ENCODE measurements at regions not wholly inside any gene's neighbourhood (a gene's known extent, or its start where the extent isn't known, plus 50 kb on each side); places are given as distances from the start of the nearest gene placed in this dataset.
A peak's percentile ranks its signal among the peaks of the same experiment; 100 is the strongest.

DNA sequence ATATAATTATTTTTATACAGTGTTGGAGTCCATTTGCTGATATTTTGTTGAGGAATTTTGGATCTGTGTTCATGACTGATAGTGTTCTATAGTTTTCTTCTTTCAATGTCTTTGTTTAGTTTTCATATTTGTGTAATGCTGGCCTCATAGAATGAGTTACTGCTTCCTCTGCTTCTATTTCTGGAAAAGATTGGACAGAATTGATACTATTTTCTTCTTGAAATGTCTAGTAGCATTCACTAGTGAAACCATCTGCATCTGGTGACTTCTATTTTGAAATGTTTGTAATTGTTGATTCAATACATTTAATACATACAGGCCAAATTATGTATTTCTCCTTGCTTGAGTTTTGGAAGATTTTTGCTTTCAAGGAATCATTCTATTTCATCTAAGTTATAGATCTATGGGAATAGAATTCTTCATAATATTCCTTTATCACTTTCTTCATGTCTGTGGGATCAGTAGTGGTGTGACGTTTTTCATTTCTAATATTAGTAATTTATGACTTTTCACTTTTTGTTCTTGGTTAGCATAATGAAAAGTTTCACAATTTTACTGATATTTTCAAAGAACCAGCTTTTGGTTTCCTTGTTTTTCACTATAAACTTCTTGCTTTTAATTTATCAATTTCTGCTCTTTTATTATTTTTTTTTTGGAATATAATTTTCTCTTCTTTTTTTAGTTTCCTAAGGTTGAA, 509.9 kb upstream of the VRK2 start:
- no peak for DNase-seq

DNA sequence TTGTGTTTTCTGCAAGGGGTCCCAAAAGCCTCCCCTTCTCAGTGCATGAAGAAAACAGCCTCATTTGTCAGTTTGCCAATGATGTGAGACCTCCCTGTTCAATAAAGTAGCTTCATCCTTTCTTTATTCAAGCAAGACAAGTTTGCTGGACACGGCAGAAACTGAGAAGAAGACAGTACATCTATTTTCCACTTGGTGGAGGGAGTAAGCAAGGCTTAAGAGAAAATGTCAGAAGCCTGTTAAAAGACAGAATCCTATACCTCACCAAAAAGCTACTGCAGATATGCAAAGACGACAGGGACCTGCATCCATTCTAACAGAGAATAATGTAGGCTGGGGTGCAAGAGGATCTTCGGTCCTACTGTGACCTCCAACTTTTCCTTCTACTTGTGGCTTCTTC, 506.8 kb upstream of the VRK2 start:
- no peak for DNase-seq

DNA sequence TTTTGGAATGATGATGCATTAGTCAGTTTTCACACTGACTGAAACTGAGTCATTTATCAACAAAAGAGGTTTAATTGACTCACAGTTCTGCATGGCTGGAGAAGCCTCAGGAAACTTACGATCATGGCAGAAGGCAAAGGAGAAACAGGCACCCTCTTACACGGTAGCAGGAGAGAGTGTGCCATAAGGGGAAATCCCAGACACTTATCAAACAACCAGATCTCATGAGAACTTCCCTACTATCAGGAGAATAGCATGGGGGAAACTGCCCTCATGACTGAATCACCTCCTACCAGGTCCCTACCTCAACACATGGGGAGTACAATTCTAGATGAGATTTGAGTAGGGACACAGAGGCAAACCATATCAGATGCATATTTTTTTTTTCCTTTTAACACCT, 504.5 kb upstream of the VRK2 start:
- DNase-seq: no peak

DNA sequence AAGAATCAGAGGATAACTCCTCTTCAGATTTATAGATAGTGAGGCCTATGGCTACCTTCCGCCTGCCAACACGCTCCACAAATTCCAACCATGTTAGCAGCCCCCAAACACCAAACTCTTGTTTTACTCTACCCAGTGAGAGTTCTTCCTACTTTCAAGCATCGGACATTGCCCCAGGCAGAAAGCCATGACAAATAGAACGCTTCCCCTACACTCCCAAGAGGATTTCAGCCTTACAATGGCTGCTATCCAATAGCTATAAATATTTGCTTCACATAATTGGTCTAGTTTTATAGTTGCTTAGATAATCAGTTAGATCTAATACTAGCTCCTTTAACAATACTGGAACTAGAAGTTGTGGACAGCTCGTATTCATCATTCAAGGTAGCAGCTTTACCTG, 503.4 kb upstream of the VRK2 start:
- no peak for DNase-seq

DNA sequence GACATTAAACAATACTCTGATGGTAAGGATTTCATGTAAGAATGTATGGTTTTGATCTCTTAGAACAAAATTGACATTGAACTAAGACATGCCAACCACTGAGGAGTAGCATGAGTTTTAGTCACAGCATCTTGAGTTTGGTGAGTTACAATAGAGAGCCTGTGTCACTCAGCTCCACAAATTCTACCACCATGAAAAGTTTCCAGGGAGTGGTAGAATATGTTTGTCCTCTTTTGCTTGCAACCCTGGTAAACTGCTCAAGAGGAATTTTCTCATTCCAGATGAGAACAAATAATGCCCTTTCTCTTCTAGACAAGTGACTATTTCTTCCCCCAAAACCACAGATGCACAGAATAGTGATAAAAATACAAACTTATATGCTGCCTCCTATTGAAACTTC, 502.0 kb upstream of the VRK2 start:
- no peak for DNase-seq

DNA sequence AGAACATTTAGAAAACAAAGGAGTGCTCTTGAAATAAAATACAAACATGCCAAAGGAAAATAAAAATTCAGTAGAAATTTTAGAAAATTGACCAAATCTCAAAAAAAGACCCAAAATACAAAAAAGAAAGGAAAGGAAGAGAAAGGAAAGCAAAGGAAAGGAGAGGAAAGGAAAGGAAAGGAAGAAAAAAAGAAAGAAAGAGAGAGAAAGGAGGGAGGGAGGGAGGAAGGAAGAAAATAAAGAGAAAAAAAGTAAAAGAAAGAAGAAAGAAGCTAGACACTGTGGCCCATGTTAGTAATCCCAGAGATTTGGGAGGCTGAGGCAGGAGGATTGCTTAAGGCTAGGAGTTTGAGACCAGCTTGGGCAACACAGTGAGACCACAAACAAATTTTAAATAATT, 500.1 kb upstream of the VRK2 start:
- DNase-seq: no peak

DNA sequence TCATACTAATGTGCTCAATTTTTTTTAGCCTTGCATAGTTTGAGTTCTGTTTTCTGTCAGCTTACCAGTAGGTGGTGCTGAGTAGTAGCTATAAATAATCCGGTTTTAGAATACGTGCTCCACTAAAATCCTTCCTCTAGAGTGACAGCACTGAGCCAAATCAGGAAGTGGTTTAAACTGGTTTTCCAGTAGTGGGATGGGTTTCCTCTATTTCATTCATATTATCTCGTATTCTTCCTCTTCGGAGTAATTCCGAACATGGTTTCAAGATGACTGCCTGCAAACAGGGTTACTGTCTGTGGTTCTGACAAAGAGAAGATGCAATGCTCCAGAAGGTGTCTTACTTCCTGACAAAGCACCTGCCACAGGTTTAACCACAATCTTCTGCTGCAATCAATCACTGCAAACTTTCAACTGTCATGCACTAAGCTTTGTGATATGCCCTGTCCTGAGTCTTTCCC, 496.9 kb upstream of the VRK2 start:
- DNase-seq: no peak

DNA sequence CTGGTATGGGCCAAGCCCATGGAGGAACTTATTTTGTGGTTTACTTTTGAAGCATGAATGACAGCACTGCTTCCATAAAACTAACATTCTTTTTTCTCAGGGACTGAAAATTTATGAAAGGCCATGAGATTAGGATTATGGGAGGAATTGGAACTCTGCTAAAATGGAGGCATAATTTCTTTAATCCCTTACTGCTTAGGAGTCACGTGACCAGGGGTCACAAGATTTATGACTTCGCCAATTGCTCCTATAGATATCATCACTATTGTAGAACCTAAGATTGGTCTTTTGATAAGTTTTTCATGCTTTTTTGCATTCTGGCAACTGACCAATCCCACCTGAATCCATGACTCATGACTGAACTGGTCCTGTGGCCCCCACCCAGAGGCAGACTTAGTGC, 495.7 kb upstream of the VRK2 start:
- no peak for DNase-seq

DNA sequence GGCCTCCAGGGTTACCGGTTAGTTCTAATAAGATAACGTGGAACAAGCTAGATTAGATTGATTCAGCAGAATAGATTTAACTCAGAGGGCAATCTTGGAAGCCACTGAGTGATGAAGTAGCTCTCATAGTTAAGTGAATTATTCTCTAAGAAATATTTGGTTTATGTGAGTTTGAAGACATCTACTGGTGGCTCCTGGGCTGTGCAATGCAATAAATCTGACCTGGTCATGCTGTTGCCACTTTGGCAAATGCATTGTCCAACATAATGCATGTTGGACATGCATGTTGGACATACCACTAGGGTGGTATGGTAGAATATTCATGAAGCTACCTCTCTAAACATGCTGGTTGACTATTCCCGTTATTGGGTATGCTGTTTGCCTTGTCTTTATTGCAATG, 493.7 kb upstream of the VRK2 start:
- DNase-seq: no peak

DNA sequence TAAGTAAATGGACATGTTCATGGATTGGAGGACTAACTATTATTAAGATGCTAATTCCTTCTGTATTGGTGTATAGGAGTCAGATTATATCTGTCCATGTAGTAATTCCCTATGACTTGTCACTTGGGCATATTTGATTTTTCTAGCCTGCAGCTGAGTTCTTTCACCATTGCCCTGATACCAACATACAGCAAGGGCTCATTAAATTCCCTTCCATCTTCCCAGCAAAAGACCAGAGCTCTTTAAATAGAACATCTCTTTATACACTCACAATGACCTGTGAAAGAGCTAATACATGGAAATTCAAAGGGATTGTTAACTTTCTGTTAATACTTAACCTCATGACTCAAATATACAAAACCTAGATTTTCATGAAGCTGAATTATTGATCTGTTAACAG, 492.3 kb upstream of the VRK2 start:
- DNase-seq: no peak

DNA sequence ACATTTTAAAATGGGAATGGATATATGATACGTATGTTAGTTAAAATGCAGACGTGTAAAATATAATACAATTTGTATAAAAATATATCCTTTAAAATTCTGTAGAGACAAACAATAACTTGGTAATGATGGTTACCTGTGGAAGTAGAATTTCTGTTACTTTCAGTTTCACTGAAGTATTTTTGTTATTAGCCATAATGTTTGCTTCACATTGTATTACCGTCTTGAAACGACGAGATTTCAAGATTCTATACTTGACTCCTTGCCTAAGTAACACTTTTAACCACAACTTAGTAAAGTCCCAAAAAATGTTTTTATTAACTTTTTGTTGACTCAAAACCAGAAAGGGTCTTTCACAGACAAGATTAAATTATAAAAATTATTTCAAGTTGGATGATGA, 488.3 kb upstream of the VRK2 start:
- DNase-seq: no peak

DNA sequence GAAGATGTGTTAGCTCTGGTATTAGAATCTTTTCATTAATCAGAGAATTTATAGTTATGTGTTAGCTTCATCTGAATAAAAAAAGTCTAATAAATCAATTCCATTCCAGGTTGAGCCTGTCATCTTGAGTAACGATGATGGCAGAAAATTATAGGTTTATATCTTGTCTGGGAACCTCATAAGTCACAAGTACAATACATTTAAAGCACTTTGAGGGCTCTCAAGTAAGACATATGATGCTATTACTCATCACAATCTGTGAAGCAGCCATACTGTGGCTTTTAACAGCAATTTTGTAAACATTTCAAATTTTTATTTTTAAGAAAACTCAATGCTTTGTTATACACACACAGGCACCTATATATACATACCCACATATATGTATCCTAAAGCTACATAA, 484.1 kb upstream of the VRK2 start:
- DNase-seq: peak; percentile 42

DNA sequence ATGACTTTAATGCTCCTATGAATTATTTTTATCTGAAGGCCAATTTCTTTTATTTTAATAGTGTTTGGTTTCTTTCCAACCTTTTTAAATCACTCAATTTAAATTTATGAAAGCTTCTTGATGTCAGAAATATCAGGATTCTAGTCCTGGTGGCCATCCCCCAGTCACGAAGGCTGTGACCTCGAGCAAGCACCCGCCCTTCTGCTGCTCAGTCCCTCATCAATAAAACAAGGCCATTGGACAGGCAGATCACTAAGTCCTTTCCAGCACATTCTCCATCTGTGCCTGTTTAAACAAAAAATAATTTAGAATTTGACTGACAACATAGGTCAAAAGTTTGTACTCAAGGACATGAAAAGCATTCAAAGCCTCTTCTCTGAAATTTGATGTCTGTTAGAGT, 483.6 kb upstream of the VRK2 start:
- DNase-seq: no peak

DNA sequence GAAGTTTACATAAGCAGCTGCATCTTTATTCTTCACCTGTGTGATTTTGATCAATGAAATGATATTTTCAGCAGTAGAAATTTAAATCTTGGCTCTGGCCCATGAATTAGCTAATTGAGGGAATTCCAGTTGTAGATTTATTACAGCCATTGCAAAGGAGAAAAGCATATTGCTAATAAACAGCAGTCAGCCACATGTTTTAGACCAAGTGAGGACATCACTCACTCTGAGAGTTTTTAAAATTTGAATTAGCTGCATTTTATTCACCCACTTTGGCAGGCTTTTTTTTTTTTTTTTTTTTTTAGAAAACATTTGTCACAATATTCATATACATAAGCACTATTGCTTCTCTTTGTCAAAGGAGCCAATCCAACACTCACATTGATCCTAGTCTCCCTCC, 479.4 kb upstream of the VRK2 start:
- DNase-seq: no peak

DNA sequence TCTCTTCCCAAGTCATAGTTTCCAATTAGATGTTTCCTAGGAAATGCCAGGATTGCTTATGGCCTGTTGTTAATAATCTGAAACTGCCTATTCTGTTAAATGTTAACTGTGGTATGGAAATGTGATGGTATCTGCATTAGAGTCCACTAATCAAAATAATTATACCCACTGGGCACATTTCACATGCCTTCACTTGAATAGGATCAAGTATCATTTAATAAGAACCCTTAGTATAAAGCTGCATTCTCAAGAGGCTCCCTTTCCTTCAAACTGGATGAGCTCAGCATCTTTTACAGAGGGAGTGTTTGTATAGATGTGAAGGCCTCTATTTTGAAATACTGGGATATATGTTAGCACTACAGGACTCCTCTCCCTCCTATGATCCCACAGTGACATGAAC, 477.2 kb upstream of the VRK2 start:
- no peak for DNase-seq

DNA sequence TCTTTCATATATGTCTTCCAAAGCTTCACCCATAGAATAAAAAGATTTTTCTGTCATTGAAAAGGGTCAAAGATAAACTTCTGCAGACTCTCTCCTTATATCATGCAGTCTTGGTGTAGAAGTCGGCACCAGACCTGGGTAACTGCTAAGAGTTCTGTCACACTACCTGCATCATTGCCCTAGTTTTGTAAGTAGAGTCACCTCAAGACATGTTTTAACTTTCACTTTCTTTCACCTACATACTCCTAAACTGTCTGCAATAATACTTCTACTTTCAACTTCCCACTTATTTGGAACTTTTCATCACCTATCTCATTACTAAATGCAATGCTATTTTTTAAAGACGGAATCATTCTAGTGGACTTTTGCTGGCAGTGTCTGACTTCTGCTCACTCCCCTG, 475.6 kb upstream of the VRK2 start:
- DNase-seq: no peak

DNA sequence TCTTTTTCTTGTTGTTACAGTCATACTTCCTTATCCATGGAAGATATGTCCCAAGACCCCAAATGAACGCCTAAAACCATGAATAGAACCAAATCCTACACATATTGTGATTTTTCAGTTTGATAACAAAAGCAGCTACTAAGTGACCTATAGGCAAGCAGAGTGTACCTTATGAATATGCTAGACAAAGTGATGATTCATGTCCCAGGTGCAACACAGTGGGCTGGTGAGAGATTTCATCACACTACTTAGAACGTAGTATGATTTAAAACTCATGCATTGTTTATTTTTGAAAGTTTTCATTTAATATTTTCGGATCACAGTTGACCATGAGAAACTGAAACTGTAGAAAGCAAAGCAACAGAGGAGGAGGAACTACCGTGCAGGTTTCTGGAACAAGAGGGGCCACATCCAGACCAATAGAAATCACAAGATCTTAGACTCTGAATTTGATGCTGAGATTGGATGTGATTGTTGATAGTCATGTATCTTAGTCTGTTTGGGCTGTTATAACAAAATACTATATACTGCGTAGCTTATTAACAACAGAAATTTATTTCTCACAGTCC, 470.8 kb upstream of the VRK2 start:
- no peak for DNase-seq

DNA sequence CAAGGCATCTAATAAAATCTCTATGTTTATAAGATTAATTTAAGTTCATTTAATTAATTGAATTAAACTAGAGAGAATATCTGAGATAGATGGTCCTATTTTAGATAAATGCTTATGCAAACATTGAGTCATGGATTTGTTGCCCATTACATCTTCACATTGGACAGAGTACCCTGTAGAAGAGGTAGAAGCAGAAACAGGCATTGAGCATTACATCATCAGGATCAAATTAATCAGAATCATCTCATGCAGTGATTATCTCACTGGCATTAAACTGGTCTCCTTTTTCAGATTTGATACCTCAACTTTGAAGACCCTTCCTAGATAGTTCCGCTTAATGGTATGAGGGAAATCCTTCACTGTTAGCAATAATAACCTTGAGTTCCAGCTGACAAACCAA, 469.6 kb upstream of the VRK2 start:
- no peak for DNase-seq

DNA sequence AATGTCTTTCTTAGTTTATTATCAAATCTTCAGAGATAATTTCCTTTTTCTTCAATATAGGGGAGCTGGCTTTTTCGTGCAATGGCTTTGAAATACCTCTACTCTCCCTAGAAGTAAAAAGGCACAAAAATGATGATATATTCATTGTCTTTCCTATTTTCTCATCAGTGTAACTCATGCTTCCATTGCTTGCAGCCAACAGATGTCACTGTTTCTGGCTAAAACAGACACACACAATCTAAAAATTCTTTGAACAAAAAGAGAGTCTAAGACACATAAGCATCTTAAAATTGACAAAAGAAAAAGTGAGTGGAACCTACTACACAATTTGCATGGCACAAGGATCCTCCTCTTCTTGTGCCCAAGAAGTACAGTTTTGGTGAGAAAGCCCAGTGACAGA, 448.7 kb upstream of the VRK2 start:
- no peak for DNase-seq

DNA sequence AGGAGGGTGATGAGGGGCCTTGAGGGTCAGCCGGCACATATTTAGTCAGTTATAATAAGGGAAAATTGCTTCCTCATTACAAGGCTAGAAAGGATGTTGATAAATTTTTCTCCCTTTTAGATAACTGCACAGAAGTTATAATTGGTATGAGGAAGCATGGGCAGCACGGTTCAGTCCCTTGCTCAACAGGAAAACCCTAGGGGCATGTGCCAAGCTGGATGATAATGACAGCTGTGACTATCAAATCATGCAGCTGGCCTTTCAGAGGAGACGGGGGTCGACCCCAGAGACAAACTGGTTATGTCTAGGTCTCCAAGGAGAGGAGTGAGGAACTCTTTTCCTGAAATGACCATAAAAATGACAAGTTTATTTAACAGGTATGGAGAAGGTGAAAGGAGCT, 448.1 kb upstream of the VRK2 start:
- DNase-seq: no peak

DNA sequence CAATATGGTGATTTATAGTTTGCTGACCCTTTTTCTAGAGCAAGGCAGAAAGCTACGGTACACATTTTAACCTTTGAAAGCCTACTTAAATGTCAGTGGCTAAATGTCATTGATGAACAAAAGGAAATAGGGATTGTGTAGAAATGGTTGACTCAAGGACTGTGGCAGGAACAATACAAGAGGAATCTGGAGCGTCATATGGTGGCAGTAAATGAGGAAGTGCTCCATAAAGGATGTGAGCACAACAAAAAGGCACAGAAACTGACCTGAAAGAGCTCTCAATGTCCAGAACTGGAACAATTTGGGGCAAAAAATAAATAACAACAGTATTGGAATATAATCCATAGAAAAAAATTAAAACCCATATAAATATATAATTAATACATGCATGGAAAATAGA, 443.9 kb upstream of the VRK2 start:
- DNase-seq: no peak

DNA sequence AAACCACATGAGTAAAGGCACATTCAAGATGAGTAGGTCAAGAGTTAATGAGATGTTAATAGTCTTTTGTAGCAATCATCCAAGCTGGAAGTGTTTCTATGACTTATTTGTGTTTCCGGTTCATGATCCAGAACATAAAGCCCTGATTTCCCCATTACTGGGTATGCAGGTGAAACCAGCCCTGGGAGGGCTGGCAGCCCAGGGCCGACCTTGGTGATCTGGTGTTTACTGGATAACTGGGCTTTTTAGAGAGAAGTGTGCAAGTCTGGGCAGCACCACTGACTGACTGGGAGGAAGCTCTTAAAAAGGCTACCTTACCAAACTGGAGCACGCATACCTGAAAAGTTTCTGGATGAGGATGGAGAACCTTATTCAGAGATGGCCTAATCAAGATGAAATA, 431.6 kb upstream of the VRK2 start:
- DNase-seq: no peak

DNA sequence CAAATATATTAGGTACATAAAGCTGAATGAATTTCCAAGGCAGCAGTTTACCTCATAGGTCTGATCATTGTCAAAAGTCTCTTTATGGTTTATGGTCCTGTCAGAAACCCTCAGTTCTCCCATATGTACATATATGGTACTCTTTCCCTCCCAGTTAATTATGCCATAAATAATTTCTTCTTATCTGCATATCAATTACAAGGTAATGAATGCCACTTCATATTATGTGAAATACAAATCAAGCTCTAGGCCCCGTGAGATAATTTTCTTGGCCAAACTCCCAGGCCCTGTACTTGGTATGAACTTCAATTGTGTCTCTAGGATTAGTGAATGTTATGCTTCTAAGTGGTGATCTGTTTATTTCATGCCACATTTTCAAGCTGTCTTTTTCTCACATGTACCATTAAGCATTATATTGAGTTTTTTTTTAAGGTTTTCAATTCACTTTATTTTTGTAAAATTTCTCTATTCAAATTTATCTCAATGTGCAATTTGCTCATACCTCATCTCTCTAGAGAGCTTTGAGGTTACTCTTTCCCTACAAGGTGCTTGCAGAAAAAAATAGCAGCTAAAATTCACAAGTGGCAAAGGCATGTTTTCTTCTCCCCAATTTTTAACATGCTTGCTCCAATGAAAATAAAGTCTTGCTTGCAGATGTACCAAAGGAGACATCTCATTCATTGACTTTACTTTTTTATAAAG, 430.6 kb upstream of the VRK2 start:
- peak; percentile 62 for DNase-seq

DNA sequence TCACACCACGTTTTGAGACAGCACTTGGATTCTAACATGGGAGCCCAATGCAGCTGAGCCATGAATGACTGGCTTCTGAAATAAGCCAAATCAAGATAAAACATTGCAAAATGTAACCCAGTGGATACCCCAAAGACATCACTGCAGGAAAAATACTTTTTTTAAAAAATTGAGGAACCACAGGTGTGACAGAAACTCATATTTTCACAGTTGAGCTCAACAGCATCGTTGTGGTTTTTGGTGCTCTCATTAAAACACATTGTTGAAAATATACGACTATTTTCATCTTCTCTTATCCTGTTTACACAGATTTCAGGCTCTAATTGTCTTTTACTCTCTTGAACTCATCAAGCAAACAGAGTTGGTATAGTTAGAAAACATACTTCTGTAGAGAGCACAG, 429.3 kb upstream of the VRK2 start:
- no peak for DNase-seq

Measured in NCI-H1105 treated with DMSO at 0.1 percent for 48 hours (cell line).